HG03045 (cell line): ENCODE measurements at regions not wholly inside any gene's neighbourhood (a gene's known extent, or its start where the extent isn't known, plus 50 kb on each side); places are given as distances from the start of the nearest gene placed in this dataset.
"Not testable (repeated sequence)": the region's sequence is repeated elsewhere in the genome, so short reads cannot be mapped to it uniquely, and the experiment has no call there.

ENCODE experiments used
- ATAC-seq: cut with Tn5 transposase; IDR thresholded peaks from one replicate; pipeline ENCODE4 v1.9.1; 2021; ENCODE audit warnings: mild to moderate bottlenecking, moderate library complexity; ENCODE audit not compliant: unreplicated experiment

DNA sequence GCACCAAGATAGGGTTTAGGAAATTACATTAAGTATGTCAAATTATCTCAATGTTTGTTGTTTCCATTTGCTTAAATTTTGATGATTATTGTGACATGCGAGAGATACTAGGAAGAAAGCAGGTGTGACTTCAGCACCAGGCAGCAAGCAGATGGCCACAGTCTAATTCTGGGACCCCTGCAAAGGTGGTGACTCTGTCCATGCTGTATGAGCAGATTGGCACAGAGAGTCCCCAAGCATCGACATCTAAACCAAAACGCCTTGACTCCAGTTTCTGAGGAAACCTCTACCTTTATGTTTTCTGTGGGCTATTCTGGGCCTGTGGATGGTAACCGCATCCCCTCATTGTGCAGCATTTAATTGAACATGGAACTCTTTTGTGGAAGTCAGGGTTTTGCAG lies 670.1 kb upstream of the TMEM132C start:
- ATAC-seq, result no peak

DNA sequence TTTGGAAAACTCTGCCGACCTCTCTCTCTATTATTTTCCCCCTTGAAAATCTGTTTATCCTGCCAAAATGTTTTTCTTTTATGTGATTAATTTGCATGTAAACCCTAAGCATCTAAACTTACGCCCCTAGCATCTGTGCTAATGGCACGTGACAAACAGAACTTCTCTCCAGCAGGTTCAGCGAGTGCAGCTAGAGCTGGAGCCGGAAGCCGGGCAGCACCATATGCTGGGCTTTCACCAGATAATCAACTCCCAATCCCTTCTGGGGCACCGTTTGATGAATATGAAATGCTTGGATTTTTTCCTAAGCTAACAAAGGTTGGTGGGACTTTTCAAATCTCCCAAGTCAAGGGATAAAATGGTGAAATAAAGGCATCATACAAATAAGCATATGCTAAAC lies 667.5 kb upstream of the TMEM132C start:
- no peak for ATAC-seq

DNA sequence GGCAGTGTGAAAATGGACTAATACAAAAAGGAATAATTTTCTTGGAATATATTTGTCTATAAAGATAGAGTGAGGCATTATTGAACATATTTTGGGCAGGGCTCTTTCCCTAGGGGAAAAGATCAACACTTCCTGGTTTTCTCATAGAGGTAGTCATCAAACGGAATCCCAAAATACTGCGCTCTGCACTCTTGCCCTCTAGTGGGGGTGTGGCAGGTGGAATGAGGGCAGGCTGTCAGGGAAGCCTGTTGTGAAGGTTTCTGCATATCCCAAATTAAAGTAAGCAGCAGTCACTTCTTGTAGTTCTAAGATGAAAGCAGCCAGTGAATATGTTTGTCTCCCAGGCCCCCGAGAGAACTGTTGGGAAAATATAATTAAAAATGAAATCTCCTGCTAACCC lies 666.8 kb upstream of the TMEM132C start:
- ATAC-seq, result no peak

- ATAC-seq, result no peak
These were observed 660.4 kb upstream of the TMEM132C start for GRCh38 chr12:127606476-127607015.

- no peak for ATAC-seq
These were observed 659.7 kb upstream of the TMEM132C start for GRCh38 chr12:127607146-127607725.

GRCh38 chr12:127608359-127608758 lies 658.6 kb upstream of the TMEM132C start:
- ATAC-seq, result not testable (repeated sequence)

- no peak for ATAC-seq
These were observed 653.9 kb upstream of the TMEM132C start for GRCh38 chr12:127613056-127613455.

DNA sequence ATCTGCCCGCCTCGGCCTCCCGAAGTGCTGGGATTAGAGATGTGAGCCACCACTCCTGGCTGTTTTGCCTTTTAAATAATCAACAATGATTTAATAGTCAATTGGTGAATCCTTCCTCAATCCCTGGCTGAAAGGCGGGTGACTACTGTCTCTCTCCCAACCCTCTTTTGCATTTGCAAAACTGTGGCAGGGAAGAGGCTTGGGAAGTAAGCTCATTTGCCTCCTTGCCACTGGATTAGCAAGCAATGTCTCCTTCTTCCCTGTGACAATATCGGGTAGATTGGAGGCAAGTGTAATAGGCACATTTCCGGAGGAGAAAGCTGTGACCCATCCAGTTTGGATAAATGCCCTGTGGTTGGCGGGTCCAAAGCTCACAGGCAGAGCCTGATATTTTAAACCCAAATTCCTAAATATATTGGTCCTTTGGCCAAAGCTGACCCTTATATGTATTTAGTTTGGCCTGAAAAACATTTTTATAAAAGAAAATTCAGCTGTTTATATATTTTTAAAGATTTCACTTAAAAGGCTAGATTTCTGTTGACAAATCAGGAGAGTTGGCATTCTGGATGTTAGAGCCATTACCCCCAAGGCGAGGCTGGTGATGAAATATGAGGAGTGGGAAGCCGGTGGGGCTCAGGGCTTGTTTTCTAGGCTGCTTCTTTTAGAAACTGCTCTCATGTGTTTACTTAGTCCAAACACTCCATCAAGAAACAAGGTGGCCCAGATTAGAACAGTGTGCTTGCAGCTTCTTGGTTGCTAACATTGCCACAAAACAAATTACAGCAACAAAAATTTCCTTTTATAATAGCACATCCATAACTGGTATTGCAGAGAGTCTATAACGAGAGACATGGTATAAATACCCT lies 646.9 kb upstream of the TMEM132C start:
- no peak for ATAC-seq

- no peak for ATAC-seq
These were observed 646.1 kb upstream of the TMEM132C start for GRCh38 chr12:127620735-127621355.

DNA sequence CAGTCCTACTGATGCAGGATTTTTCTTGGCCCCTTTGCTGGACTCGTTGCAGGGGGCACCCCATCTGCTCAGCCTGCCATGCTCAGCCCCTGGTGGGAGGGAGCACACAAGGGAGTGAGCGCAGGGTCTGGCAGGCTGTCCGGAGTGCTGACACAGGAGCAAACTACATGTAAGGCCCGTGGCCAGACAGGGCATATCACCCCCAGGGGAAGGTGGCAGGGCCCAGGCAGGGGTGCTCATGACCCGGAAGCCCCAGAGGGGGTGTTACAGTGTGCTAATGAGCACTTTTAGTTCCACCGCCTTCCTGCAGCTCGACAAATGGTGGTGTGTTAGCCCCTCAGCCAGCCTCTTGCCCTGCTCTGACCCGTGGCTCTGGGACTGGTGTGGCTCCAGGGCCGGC lies 645.6 kb upstream of the TMEM132C start:
- ATAC-seq, result no peak

GRCh38 chr12:127623362-127623761 lies 643.6 kb upstream of the TMEM132C start:
- ATAC-seq, result no peak

GRCh38 chr12:127625176-127625771 lies 641.7 kb upstream of the TMEM132C start:
- ATAC-seq, result no peak

GRCh38 chr12:127628645-127629044 lies 638.3 kb upstream of the TMEM132C start:
- ATAC-seq, result no peak

DNA sequence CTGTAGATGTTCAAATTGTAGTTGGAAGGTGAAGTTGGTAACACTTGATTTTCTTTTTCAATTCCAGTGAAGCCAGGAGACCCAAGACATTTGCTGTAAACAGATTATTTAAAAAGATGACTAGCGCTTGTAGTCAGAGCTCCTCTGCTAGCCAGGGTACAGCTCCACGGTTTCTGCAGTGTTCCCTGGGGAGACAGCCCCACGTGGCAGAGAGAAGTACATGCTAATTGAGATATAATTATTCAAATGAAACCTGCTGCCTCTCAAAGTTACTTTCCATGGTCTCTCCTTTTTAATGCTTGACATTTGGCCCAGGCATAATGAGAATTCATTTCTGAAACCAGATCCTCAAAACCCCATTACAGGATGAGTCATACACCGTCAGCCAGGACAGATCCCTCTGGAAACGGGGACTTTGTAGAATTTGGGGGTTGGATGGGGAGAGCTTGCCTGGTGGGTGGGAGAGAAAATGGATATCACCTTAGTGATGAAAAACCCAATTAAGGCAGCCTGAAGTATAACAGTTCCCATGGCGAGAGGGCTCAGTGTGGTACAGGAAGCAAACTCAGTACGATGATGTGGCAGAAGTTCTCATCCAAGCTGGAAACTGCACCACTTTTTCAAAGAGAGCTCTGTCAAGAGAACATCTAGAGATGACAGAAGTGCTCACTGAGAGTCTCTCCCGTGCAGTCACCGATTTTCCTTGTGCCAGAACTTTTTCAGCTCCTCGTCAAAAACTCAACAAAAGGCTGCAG lies 637.7 kb upstream of the TMEM132C start:
- no peak for ATAC-seq

DNA sequence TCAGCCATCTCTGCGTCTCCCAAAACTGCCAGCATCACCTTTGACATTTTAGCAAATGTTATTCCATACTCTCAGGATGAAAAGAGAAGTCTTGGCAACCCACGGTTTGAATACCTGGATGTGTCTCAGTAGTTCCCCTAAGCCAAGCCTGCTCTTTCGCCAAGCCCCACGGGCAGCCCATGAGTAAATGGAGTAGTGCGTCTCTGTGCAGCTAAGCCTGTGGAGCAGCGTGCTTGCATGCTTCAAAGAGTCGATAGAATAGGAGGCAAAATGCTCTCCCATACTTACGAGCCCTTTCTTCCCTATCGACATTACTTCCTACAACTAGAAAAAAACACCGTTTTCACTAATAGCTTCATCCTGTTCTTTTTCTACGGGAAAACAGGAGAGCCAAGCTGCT lies 634.5 kb upstream of the TMEM132C start:
- no peak for ATAC-seq

- no peak for ATAC-seq
These were observed 631.1 kb upstream of the TMEM132C start for GRCh38 chr12:127635838-127636237.

GRCh38 chr12:127636882-127637281 lies 630.1 kb upstream of the TMEM132C start:
- ATAC-seq, result no peak

DNA sequence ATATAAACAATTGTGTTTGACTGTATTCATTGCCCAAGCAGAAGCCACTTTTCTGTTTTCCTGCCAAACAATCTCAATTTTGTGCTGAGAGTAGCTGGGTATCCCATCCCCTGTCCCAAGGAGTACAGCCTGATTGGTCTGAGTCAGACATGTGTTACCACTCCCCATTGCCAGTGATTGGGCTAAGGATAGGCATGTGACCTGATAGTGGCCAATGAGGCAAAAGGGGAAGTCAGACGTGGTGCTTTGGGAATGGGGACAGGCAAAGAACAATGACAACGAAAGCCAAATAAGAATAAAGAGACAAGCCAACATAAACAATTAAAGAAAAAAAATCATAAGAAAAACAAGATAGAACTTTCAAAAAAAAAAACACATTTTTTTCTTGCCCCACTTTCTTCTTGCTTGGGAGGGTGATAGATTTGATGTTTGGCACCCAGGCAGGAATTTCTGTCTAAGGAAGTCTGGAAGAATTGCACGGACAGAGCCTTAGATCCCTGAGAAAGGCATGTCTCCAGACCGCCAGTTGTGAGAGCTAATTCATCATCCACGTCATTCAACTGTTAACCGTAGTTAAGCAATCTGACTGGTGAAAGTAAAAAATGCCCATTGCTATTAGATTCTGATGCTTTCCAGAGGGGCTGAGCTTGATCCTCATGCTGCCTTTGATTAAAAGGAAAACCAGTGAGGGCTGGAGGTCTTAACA lies 626.6 kb upstream of the TMEM132C start:
- ATAC-seq, result no peak

DNA sequence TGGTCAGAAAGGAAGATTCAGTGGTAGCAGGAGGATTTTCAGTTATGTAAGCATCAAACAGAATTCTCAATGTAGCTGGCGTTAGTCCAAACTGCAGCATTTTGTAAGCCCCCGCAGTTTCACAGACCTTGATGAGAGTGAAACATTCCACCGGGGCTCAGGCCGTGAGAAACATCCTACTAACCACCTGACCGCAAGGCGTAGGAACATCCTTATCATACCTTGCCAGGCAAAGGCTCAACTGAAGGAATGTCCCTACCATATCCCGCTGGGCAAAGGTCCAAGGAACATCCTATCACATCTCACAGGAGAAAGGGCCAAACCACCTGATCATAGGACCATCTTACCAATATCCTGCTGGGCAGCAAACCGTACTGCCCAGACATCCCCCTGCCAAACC lies 624.8 kb upstream of the TMEM132C start:
- no peak for ATAC-seq

DNA sequence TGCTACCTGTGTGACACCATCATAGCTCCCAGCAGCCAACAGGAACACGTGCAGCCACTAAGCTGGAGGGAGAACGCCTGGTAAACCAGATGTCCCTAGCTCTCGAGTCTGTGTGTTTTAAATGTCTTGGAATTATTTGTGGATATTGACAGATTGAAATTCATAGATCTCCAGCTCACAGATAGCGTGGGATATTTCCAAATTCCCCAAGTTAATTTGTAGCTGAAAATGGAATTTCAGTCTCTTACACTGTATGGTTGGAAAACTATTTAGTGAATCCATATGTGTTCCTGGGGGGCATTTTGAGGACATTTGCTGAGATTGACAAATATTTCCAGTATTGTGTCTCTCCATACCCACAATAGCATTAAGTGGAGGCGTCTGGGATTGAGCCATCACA lies 618.6 kb upstream of the TMEM132C start:
- no peak for ATAC-seq
